ENCODE measurements at regions not wholly inside any gene's neighbourhood (a gene's known extent, or its start where the extent isn't known, plus 50 kb on each side); places are given as distances from the start of the nearest gene placed in this dataset.

- TF ChIP-seq EZH2phosphoT487 (IDR thresholded peaks at IDR 0.05; ENCODE audit: borderline replicate concordance) (no peak), CTCF (conservative IDR thresholded peaks at IDR 0.05; ENCODE audit: low read length) (no peak)
- H3F3A ChIP-seq (ENCODE audit: low read depth), result no peaks in the 10 kb centered on the region
Observed at GRCh38 chr4:24408640-24409039, 175.7 kb downstream of the DHX15 start.

GRCh38 chr4:24405926-24406325, 178.4 kb downstream of the DHX15 start:
- H3K9ac ChIP-seq (ENCODE audit: low read depth, low read length, poor library complexity, severe bottlenecking), result no peak overlapping the region
- H2AFZ ChIP-seq (ENCODE audit: low read length), result no peak overlapping the region
- no peak overlapping the region for H3K4me3 ChIP-seq (ENCODE audit: low read length, poor library complexity, severe bottlenecking)
- no peaks in the 10 kb centered on the region for H3K27me3 ChIP-seq (ENCODE audit: insufficient read depth, low read length, poor library complexity, severe bottlenecking)
- no peaks in the 10 kb centered on the region for H4K20me1 ChIP-seq (ENCODE audit: insufficient read depth, low read length, poor library complexity, severe bottlenecking)
- H3K9me2 ChIP-seq (replicated peaks; ENCODE audit: low read depth, low read length), result no peaks in the 10 kb centered on the region
- H3K36me3 ChIP-seq (ENCODE audit: insufficient read depth, low read length), result no peaks in the 10 kb centered on the region
- H3F3A ChIP-seq (ENCODE audit: low read depth), result no peaks in the 10 kb centered on the region
- no peak overlapping the region for H3K4me2 ChIP-seq (ENCODE audit: low read depth, low read length, poor library complexity, severe bottlenecking)
- no peak for TF ChIP-seq EZH2phosphoT487 (IDR thresholded peaks at IDR 0.05; ENCODE audit: borderline replicate concordance)
- no peak for TF ChIP-seq CTCF (conservative IDR thresholded peaks at IDR 0.05; ENCODE audit: low read length)
- no peaks in the 10 kb centered on the region for H3K4me1 ChIP-seq (ENCODE audit: insufficient read depth, low read length, poor library complexity, severe bottlenecking)
- no peaks in the 10 kb centered on the region for H3K79me2 ChIP-seq (ENCODE audit: insufficient read depth, low read length)
- no peaks in the 10 kb centered on the region for H3K9me3 ChIP-seq (ENCODE audit: insufficient read depth, low read depth, low read length)

More at GRCh38 chr4:24408640-24409039, 175.7 kb downstream of the DHX15 start:
- H3K9me3 ChIP-seq (ENCODE audit: insufficient read depth, low read depth, low read length), result no peaks in the 10 kb centered on the region
- no peaks in the 10 kb centered on the region for H3K4me1 ChIP-seq (ENCODE audit: insufficient read depth, low read length, poor library complexity, severe bottlenecking)
- no peaks in the 10 kb centered on the region for H3K9me2 ChIP-seq (replicated peaks; ENCODE audit: low read depth, low read length)
- no peak overlapping the region for H3K4me2 ChIP-seq (ENCODE audit: low read depth, low read length, poor library complexity, severe bottlenecking)
- no peak overlapping the region for H3K9ac ChIP-seq (ENCODE audit: low read depth, low read length, poor library complexity, severe bottlenecking)
- no peak overlapping the region for H3K4me3 ChIP-seq (ENCODE audit: low read length, poor library complexity, severe bottlenecking)
- H4K20me1 ChIP-seq (ENCODE audit: insufficient read depth, low read length, poor library complexity, severe bottlenecking), result no peaks in the 10 kb centered on the region
- no peak overlapping the region for H2AFZ ChIP-seq (ENCODE audit: low read length)
- H3K27me3 ChIP-seq (ENCODE audit: insufficient read depth, low read length, poor library complexity, severe bottlenecking), result no peaks in the 10 kb centered on the region
- H3K79me2 ChIP-seq (ENCODE audit: insufficient read depth, low read length), result no peaks in the 10 kb centered on the region
- no peaks in the 10 kb centered on the region for H3K36me3 ChIP-seq (ENCODE audit: insufficient read depth, low read length)

GRCh38 chr4:24405341-24405740, 179.0 kb downstream of the DHX15 start:
- Histone ChIP-seq H4K20me1 (ENCODE audit: insufficient read depth, low read length, poor library complexity, severe bottlenecking) (no peaks in the 10 kb centered on the region), H3K9ac (ENCODE audit: low read depth, low read length, poor library complexity, severe bottlenecking) (no peak overlapping the region), H3K79me2 (ENCODE audit: insufficient read depth, low read length) (no peaks in the 10 kb centered on the region), H3K4me2 (ENCODE audit: low read depth, low read length, poor library complexity, severe bottlenecking) (no peak overlapping the region), H3K9me2 (replicated peaks; ENCODE audit: low read depth, low read length) (no peaks in the 10 kb centered on the region), H2AFZ (ENCODE audit: low read length) (no peak overlapping the region), H3K27me3 (ENCODE audit: insufficient read depth, low read length, poor library complexity, severe bottlenecking) (no peaks in the 10 kb centered on the region), H3K9me3 (ENCODE audit: insufficient read depth, low read depth, low read length) (no peaks in the 10 kb centered on the region), H3F3A (ENCODE audit: low read depth) (no peaks in the 10 kb centered on the region), H3K4me1 (ENCODE audit: insufficient read depth, low read length, poor library complexity, severe bottlenecking) (no peaks in the 10 kb centered on the region), H3K4me3 (ENCODE audit: low read length, poor library complexity, severe bottlenecking) (no peak overlapping the region), H3K36me3 (ENCODE audit: insufficient read depth, low read length) (no peaks in the 10 kb centered on the region)
- TF ChIP-seq CTCF (conservative IDR thresholded peaks at IDR 0.05; ENCODE audit: low read length) (no peak), EZH2phosphoT487 (IDR thresholded peaks at IDR 0.05; ENCODE audit: borderline replicate concordance) (no peak)
